SW480 (cell line): ENCODE measurements at regions not wholly inside any gene's neighbourhood (a gene's known extent, or its start where the extent isn't known, plus 50 kb on each side); places are given as distances from the start of the nearest gene placed in this dataset.

Source experiments
- DNase-seq: peaks from one replicate; pipeline ENCODE4 v3.0.0-alpha.2; 2016; ENCODE audit warnings: low spot score

DNA sequence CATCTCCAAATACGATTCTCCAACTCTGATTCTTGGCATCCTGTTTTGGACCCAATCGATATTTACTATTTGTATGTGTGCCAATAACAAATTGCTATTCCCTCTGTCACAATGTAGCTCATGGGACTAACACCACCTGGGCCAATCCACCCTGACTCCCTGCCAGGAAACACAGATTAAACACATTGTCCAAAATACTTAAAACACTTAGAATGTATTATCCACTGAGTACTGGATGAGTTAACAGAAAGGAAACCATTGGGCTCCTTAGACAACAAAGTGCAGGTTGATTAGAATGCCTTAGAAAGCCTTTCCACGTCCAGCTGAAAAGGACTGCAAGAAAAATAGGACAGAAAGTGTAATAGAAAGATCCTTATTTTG is 79.4 kb upstream of the ARHGAP28 start:
- no peak for DNase-seq

DNA sequence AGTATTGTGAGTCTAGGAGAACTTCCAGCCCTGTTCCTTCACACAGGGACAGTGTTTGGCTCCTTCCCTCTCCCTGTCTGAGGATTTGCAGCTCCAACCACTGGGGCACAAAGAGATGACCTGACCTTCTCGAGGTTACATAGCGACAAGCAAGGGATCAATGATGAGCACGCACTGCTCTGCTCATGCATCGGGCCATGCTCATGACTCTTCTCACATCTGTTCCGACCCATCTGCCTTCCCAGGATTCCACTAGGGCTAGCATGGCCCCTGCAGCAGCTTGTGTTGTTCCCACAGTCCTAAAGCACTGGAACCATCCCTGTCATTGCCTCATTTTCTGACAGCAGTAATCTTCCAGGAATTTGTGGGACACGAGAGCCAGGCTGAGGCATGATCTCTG is 78.8 kb upstream of the ARHGAP28 start:
- no peak for DNase-seq

DNA sequence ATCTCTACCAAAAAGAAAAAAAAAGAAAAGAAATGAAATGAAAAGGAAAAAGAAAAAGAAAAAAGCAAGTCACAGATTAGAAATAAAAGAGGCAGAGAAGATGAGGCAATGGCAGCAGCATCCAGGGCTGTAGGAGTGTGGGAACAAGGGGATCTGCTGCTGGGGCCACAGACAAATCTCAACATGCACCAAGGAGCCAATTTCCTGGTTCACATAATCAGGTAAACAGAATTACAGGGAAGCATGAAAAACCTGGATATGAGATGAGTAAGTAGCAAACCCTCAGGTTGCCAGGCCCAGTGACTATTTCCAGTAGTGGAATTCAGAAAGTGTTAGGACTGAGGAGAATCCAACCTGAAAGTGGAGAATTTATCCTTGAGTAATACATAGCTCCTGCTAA is 77.4 kb upstream of the ARHGAP28 start:
- DNase-seq: no peak

DNA sequence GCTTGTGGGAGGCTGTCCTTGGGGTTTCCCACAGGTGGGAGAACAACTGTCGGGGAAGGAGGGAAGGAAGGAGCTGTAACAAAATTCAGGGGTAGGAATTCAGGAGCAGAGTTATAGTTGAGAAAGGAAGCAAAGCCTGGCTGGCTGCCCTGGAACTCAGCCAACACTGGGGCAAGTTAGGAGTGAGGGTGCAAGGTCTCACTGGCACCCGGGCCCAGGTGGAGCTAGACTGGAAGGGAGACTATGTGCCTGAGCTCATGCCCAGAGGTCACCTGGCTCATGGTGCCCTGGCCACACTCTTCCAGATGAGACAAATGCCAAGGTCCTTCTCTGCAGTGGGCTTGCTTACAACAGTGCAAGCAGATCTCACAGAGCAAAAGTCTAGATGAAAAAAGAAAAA is 75.6 kb upstream of the ARHGAP28 start:
- no peak for DNase-seq

DNA sequence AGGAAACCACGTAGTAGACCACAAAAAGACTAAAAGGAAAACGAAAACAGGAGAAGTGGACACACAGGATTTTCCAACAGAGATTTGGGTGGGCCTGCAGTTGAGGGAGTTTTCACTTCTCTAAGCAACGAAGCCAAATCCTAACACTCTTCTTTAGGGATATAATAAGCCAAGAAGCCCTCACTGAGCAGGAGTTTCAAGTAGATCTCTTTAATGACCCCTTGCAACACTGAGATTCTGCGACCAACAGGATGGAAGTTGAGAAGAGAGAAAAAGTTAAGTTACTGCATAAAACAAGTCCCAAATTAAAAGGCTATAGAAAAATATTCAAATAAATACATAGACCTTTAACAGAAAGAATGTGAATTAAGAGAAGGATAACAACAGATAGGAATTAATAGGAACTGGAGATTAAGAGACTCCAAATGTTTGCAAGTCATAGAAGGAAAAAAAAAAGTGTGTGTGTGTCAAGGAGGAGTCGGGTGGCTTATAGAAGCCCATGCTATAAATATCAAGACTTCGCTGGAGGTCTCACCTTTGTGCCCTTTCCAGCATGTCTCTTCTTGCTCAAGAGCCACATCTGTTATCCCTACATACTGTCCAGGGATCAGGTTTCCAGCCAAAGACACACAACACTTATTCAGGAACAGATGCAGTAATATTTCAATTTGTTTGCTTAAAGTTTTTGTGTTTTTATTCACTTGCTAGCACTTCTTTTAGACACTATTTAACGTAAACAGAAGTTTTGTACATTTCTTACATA is 69.4 kb upstream of the ARHGAP28 start:
- no peak for DNase-seq

DNA sequence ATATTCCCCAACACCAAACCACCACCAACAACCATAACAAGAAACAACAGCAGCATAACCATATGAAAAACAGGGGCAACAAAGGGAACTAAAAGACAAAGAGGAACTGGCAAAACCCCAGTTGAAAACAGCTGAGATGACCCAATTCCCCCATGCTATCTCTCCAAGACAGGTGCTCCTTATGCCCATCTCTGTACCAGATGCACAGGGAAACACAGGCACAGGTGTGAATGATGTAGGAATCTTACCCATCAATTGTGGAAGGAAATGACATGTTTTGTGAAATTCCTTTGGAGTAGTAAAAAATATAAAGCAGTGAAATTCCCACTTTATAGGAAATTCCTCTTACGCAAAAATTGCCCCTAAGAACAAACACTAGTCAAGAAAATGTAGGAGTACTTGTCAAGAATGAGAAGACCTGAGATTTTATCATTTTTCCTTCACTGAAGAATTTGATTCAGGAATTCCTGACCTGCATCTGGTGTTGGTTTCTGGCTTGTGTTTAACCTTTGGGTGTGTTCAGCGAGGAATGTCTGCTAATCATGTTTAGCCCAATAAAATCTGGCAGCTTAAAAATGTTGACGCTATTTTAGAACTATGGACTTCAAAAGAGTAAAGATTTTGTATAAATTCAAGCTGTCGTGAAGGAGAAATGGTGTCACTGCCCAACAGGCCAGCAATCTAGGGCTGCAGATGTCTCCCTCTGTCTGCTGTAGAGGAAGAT is 67.7 kb upstream of the ARHGAP28 start:
- peak; percentile 8 for DNase-seq

DNA sequence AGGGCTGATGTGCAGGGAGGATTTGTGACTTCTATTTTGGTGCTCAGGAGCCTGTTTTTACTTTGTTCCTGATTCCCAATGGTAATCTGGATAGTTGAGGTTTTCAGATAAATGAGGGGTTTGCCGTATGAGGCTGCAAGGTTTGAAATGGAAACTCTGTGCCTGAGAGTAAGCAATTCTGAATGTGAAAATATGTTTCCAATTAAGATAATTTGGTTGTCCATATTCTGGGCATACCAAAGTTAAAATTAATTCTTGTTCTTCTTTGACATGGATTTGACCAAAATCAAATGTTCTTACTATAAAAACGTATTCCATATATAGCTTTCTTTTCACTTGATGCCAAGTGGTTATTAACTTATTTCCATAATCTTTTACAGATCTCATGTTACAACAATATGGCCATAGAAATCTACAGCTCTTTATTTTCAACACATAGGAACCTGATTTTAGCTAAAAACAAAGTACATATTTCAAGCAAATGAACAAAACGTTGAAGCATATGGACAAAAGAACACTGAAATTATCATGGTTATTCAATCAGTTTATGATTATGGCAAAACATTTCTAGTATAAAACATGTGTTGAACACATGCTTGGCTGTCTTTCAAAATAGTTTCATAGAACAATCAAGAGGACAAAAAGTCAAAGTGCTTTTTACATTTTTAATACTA is 63.4 kb upstream of the ARHGAP28 start:
- DNase-seq: no peak

DNA sequence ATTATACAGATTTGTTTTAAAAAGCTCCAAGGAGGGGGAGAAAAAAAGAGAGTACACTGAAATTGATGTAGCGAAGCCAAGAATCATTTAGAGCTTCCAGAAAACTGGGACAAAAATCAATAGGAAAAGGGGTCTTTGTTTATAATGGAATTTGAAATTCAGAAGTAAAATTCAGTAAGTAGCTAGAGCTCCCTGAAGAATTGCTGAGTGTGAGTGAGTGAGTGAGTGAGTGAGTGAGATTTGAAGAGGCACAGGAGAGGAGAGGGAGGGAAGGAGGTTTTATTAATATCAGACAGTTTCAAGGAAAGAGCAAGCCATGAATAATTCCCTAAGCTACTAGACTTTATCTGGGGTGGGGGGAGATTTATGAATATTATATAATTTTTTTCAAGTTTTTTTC is 60.7 kb upstream of the ARHGAP28 start:
- no peak for DNase-seq

DNA sequence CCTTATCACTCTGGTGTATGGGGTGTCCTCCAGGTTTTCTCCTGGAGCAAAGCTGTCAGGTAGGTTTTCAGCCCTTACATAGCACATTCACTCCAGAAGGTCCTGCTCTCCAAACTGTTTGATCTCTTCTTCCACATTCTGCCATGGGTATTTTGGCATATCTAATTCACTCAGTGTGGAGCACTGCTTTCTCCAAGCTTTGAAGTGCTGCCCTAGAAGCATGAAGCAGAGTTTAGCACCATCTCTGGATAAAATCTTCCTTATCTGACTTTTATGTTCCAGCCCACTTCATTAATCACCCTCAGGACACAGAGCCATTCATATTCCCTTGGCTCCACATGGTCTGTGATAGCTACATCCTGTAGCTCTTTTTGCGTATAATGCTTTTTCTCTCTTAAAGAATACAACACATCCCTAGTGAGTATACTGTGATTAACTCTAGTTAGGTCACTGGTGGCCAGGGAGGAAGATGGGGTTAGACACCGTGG is 56.7 kb upstream of the ARHGAP28 start:
- DNase-seq: no peak

DNA sequence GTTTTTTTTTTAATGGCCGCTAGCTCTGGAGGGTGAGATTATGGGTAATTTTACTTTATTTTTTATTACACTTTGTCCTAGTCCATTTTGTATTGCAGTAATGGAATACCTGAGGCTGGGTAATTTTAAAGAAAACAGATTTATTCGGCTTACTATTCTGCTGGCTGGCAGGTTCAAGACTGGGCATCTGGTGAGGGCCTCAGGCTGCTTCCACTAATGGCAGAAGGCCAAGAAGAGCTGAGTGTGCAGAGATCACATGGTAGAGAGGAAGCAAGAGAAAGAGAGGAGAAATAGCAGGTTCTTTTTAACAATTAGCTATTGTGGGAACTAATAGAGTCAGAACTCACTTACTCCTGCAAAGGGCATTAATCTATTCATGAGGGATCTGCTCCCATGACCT is 52.4 kb upstream of the ARHGAP28 start:
- DNase-seq: no peak

DNA sequence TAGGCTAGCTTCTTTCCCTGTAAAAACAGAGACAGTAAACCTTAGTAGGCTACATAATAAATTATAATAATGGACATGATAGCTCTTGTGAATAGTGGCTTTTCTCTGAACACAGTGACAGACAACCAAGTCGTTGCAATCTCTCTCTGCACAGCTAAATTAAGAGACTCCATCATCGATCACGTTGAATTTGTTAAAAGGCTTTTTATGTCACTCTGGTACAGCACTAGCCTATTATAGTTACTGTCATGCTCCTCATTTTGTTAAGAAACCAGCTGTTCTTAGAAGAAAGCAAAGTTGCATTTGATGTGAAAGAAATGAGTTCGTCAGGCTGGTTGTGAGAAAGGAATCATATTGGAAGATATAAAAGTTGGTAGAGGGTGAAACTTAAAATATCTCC is 50.3 kb upstream of the ARHGAP28 start:
- DNase-seq: no peak
